D341Med (cell line): ENCODE measurements at regions not wholly inside any gene's neighbourhood (a gene's known extent, or its start where the extent isn't known, plus 50 kb on each side); places are given as distances from the start of the nearest gene placed in this dataset.

Experiments used
- DNase-seq: peaks from one replicate; pipeline ENCODE4 v3.0.0; 2012; ENCODE audit warnings: low spot score

DNA sequence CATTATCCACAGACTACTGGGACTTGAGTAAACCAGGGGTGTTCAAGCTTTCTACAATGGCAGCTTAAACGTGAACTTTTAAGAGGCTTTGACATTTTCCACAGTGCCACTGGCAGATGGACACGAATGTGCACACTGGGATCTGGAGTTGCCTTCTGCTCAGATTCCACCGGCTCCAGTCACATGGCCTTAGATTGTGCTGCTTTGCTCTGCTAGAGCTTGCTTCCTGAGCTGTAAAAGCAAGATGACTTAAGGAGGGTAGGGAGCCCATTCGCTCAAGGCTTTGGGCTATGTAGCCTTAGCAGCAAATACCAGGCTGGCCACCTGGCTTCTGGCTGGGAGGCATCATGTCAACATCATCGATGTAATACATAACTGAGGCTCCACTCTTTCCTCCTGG, 436.9 kb downstream of the MED10 start:
- no peak for DNase-seq

DNA sequence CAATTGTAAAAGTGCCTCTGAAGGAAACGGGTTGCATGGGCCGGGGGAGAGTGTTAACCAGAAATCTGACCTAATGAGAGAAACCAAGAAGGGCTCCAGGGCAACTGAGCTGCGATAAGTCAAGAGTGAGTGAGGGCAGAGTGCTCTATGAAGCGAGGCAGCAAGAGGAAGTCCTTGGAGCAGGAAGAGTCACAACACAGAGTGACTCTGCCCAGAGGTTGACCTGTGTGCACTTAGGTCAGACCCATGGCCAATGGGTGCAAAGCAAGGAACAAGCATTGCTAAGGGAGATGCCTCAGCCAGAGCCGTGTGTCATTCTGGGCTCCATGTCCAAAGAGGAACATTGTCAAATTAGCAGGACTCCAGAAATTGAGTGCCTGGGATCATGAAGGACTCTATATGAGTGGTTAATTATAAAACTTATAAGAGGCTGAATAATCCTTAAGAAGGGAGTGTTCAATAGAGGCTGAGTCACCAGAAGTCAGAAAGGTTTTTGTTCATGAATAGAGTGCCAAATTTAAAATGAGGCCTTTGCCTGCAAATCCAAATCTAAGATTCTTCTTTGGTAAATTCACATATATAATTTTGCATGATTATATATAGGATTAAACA, 438.5 kb downstream of the MED10 start:
- no peak for DNase-seq

DNA sequence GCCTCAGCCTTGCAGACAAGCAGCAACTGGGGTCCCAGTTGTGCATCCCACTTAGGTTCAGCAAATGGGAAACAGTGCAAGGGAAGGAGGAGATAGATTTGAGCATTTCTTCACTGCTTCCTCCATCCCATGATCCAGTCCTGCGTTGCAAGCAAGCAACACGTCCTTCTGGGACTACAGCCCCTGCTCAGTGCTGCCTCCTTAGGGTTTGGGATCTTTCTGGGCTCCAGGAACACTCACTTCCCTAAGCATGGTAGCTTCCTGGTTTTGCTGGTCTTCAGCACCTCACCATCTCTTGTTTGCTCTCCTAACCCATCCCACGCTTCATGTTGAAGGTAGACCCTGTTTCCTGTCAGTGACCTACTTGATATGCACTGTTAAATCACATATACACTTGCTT, 444.7 kb downstream of the MED10 start:
- no peak for DNase-seq

DNA sequence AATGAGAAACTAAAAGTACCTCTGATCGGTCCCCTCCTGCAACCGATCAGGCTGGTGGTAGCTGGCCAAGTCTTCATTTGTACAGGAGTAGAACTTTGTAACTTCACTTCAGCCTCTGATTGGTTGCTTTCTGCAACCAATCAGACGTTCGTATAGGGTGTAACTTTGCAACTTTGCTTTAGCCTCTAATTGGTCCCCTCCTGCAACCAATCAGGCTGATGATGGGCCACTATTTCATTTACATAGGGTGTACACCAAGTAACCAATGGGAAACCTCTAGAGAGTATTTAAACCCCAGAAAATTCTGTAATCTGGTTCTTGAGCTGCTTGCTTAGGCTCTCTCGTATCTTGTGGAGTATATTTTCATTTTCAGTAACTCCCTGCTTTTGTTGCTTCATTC, 445.5 kb downstream of the MED10 start:
- no peak for DNase-seq

DNA sequence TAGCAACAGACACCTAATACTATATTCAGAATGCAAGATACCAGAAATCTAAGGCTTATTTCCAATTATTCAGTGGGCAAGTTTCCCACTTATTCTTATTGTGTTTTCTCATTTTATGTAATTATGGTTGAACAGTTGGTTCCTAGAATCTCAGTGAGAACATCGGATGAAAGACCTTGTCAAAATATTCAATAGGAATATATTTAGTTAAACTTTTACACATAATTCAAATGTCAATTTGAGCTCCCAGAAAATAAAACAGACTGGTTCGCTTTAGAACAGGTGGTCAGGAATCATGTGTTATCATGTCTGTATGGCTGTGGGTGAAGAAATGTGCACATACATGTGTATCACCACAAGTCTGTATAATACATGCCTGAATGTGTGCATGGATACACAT, 447.8 kb downstream of the MED10 start:
- DNase-seq, result no peak

DNA sequence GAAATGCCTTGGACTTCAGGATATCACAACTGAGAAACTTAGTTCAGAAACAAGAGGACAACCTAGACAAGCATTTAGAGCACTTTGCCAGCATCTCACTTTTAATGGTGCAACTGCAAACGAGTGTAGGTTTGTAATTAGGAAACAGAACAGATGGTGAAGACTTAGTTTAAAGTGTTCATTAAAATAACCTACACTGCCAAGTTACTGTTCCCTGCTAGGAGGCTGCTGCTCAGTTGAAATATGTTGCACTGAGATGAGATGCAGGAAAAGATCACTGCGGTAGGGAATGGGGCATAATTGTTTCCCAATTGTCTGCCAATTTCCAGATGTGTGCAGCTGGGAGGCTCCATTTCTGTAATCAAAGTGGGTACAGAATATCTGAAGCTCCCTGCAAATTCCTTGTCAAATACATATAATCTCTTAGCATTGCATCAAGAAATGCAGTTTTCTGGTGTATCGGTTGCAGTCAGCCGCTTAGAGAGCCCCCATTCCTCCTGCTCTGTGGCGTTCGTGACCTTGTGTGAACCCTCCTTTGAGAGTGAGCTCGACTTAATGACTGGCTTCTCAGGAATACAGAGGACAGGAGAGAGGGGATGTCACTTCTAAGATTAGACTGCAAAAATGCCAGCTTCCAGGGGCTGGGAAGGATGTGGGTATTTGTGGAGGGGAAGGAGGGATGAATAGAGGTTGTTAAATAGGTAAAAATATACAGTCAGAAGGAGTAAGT, 448.9 kb downstream of the MED10 start:
- DNase-seq, result no peak

DNA sequence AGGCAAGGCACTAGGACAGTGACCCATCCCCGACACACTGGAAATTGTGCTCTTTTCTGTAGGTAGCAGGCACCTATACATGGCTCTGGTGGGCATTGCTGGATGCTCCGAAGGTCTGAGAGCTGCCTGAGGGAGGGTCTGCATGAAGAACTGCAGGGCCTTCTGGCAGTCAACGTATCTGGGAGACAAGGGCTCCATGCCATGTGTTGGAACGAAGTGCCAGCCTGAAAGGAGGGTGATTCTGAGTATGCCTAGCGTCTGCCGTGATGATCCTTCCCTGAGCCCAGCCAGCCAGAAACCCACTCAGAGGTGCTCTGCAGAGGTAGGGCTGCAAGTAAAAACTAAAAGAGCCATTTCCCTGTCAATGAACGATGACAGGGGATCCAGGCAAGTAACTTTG, 453.2 kb downstream of the MED10 start:
- DNase-seq, result no peak

DNA sequence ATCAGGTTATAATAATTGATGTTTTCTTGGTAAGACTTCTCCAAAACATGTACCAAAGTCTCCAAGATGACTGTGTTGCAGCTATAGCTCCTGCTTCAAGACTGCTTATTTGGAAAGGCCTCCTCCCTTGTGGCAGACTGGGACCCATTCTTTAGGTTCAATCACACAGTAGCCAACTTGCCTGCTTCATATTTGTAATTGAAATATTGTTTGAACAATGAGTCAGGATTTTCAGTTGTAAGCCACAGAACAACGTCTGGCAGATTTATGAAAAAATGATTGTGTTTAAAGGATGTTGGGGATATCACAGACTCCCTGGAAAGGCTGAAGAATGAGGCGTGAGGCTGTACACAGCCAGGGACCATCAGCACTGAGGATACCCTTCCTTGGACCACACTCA, 458.9 kb downstream of the MED10 start:
- no peak for DNase-seq

DNA sequence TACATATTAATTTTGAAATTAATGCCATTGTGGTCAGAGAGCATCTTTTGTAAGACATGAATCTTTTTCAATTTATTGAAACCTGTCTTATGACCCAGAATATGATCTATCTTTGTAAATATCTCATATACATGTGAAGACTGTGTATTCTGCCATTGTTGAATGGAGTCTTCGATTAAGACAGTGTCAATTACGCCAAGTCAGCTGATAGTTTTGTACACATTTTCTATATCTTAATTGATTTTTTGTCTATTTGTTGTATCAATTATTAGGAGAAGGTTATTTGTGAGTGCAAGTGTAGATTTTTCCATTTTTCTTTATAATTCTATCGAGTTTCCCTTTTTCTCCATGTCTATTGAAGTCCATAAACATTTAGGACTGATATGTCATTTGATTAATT, 471.6 kb downstream of the MED10 start:
- no peak for DNase-seq

DNA sequence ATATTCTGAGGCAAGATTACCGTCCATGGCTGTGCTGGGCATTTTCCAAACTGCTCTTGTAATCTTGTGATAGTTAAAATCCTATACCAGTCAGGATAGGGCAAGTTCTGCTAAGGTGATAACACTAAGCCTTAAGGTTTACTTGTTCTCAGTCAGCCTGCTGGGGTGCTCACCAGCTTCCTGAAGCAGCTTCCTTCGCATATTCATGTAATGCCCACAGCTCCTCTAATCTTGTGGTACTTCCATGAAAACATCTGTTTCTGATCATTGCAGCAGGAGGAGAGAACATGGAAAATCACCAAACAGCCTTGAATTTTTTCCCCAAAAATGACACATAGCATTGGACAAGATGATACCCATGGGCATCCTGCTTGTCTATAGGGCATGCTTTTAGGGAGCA, 473.2 kb downstream of the MED10 start:
- DNase-seq, result no peak

DNA sequence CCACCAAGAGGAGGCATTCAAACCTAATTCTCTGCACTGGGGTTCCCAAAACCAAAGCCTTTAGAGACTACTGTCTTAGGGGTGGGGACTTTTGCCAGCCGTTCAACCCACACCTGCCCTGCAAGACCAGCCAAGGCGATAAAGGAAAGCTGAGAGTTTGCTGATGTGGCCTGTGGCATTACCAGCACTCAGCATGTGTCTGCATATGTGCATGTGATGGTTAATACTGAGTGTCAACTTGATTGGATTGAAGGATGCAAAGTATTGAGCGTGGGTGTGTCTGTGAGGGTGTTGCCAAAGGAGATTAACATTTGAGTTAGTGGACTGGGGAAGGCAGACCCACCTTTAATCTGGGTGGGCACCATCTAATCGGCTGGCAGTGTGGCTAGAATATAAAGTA, 474.2 kb downstream of the MED10 start:
- no peak for DNase-seq

DNA sequence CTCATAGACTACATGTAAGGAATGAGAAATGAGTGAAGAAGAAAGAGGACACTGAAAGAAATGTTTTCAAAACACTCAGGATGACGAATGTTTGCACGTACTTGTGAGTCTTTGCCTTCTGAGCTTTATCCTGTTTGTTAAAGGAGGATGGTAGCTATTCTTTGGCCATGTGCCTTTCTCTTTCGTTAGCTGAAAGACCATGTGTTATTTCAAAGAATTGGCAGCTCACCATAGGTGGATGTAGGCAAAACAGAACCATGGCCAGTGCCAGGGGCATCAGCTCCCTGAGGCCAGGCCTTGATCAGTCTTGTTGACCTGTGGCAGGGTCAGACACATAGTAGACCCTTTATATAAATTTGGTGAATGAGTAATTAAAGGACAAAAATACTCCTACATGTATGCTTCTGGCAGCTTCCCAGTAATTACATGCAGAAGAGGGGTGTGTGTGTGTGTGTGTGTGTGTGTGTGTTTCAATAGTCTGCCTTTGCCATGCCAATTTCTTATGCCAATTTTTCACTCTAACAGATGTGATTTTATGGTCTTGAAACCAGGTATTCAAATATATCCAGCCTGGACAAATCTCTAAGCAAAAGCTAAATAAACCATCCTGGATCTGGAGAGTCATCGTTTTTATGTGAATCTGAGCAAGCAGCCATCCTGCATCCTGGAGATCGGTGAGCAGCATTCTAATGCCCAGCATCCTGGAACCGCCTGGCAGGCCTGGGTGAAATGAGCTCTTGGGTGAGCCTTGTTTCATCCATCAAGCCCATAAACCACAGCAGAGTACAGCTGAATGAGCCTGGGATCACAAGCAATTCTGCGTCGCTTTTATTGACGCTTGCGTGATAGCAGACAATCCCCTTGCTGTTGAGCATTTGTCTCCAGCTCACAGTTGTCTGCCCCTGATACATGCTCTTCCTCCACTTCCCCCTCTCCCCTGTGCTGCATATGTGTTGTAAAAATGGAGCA, 475.4 kb downstream of the MED10 start:
- no peak for DNase-seq

DNA sequence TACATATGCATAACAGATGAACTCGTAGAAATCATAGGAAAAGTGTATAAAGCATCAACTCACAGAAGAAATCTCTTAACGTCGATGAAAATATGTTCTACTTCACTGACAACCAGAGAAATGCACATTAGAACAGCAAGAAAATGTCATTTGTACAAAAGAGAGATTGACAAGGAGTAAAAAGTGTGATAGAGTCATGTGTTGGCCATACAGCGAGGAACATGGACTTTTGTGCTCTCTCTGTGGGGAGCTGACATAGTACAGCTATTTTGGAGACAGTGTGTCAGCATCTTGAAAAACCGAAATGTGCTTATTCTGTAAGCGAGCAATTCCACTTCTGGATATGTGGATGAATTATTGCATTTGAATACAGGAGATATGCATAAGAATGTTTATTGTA, 477.9 kb downstream of the ICE1 start:
- no peak for DNase-seq

DNA sequence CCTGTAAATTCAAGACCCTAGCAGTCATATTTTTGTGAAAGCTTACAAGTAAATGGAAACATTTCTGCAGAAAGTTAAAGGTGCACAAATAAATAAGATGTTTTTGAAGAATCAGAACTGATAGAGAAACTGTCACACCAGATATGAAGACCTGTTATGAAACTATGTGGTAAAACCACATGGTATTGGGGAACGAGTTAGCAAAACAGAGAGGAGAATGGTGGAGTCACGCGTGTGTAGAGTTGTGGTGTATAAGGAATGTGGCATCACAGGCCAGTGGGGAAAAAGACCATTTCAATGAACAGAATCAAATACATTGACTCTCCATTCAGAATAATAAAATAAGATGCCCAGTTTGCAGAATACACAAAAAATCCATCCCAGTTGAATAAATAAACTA, 477.2 kb downstream of the ICE1 start:
- no peak for DNase-seq

DNA sequence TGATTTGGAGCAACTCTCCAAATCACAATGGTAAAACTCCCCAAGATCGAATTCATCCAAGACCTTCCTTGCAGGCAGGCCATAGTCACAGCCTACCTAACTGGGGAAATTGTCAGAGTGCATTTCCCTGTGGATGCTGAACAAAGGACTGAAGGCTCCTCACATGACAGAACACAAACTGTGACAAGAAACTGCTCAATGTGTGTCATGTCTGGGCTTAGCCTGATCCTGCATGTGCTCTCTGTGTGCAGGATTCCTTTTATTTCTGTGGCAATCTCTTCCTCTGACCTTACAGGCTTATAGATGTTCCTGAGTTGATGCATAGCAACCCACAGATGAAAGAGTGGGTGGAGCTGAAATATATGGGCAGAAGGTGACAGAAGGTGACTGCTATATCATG, 465.8 kb downstream of the ICE1 start:
- no peak for DNase-seq

DNA sequence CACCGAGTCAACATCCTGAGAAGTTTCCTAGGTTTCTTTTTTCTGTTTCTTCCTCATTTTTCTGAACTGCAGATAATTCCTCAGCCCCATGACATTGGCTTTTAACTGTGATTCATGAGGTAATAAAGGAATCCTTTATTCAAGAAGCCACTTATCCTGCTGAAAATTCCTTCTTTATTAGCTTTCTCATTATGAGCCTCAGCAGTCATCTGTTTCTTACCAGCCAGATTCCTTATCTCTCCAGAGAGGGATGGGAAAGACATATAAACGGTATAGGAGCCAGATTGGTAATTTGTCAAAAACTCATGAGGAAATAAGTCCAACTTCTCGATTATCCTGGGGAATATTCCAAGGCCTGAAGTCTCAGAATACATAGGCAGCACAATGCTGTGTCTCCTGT, 465.4 kb downstream of the ICE1 start:
- DNase-seq, result no peak

DNA sequence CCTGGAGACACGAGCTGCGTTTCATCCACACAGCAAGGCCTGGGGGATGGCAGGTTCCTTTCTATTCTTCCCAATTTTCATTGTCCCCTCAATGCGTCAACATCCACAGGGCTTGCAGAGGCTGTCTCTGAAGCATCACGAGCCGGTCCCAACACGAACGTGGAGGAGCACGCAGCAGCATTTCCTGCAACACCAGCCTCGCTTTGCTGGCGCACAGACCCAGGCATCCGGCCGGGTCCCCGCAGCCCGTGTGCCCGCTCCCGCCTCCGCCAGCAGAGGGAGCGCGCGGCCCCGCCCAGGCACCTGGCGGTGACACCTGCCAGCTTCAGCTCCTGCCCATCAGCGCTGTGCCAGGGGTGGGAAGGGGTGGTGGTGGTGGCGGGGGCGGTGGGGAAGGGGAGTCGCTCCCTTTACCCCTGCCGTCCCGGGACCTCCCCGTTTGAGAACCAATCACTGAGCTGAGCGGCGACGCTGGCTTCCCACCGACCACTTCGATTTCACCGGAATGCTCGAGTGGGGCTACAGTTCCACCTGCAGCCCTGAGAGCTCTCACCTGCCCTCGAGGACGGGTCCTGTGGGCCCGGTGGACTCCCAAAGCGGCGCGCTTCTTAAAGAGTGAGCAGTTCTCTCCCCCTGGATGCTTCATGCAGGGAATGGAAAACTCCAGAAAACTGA, 464.5 kb downstream of the ICE1 start:
- peak; percentile 66 for DNase-seq

DNA sequence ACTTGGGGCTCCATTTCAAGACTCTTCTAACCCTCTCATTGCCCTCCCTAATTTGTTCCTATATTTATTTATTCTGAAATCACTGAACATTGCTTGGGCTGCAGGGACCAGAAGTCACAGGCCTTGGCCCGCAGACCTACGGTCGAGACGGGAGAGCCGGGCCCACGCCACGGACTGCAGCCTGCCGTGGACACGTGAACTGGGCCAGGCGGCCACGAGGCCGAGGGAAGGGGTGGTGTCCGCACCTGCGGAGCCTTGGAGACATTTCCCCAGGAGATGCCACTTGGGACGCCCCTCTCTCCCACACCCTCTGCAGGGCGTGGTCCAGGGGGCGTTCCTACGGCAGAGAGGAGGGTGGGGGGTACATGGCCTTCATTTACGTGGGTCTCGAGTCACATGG, 463.9 kb downstream of the ICE1 start:
- DNase-seq, result no peak

DNA sequence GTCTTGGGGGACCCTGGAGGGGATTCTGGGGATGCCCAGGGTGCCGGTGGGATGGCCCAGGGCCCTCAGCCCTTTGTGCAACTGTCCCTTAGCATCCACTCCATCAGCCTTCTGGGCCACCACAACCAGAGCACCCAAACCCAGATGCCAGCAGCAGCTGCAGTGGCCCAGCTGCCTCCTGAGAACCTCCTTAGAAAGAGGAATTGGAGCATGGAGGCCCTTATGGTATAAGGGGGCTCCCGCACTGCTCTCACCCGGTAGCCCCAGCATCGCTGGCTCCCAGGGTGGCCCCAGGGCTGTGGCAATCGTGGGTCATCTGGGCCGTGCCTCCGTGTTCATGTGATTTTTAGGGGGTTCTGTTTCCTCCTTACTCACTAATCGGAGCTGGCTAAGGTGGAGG, 463.3 kb downstream of the ICE1 start:
- DNase-seq, result no peak

DNA sequence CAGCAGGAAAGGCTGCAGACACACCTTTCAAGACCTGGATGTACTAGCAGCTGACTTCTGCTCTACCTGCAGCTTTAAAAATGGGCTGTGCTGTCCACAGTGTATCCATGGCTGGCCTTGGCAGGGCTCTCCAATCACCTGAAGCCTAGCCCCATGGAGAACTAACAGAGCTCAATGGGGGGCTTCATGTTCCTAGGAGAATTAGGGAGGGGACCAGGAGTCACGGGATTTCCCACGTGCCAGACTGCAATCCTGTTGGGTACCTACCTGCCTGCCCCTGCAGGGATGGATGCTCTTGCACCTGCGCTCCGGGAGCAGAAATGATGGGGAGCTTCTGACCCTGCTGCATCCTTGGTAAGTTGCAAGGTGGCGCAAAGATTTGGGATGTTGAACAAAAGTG, 462.1 kb downstream of the ICE1 start:
- DNase-seq, result no peak

DNA sequence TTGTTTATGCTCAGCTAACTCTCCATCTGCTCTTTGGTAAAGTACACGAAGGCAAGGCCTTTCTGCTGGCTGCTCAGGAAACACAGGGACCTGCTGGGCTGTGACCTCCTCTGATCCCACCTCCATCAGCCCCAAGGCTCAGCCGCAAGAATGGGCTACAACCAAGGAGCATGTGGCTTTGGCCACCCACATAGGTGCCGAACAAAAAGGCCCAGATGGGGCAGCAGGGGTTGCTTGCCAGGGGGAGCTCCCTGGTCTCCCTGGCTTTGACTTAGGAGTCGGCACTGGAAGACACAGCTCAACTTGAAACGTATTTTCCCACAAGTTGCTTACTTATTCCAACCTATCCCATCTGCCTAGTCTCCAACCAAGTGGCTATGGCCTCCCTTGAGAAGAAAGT, 461.1 kb downstream of the ICE1 start:
- DNase-seq, result no peak

DNA sequence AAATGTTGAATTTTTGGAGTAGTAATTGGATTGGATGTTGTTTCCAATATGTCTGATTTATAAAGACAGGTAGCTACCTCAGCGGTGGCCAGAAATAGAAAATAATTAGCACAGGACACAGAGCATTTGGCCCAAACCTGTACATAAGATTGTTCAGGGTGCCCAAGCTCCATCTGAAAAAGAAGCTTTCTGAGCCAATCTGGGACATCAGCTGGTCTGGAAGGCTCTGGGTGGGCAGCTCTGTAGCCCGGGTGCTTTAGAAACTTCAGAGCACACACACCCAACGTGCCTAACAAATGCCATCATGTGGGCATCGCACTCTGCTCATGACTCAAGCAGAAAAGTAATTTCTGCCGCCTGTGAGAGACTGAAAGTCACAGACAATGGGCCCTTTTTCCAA, 460.7 kb downstream of the ICE1 start:
- no peak for DNase-seq

DNA sequence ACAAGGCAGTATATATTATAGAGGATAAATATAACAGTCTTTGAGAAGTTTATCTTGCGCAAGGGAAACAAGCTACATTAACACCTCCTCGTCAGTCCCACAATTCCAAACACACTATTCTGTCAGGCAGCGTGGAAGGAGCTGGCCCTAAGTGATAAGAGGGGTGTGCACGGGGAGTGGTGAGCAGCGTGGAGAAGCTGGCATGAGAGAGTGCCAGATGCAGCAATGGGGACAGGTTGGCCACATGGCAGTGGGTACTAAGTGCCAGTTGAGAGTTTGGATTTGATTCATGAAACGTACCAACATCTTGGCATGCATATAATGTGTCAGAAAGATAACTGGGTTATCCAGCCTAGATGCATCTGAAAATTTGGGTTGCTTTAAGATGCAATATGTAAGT, 460.2 kb downstream of the ICE1 start:
- no peak for DNase-seq
